GM18519 (cell line): ENCODE measurements at regions not wholly inside any gene's neighbourhood (a gene's known extent, or its start where the extent isn't known, plus 50 kb on each side); places are given as distances from the start of the nearest gene placed in this dataset.
"Not testable (repeated sequence)": the region's sequence is repeated elsewhere in the genome, so short reads cannot be mapped to it uniquely, and the experiment has no call there.

Experiments used
- ATAC-seq: cut with Tn5 transposase; IDR thresholded peaks from one replicate; pipeline ENCODE4 v1.9.1; 2021; ENCODE audit warnings: mild to moderate bottlenecking, moderate library complexity; ENCODE audit not compliant: unreplicated experiment, low FRiP score

DNA sequence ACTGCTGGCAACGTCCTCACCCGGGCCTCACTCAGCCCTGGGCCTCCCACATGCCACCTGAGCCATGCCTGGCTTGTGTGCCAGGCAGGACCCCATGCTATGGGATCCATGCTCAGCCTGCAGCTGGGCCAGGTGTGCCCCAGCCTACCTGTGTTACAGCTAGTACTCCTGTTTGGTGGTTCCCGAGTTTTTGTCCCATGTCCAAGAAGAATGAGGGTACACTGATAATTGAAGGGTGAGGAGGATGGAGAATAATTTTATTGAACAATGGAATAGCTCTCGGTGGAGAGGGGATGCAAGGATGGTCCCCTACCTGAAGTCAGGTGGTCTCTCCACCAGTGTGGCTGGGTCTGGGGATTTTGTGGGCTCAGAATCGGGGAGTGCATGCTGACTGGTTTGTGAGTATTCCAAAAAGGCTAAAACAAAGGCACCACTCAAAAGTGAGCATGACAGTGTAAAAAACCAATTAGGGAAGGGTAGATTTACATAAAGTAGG, 137.9 kb downstream of the TNFSF18 start:
- ATAC-seq, result no peak

- no peak for ATAC-seq
Measured at GRCh38 chr1:172914501-172915144, 136.1 kb downstream of the TNFSF18 start.

- no peak for ATAC-seq
Measured at GRCh38 chr1:172915271-172915670, 135.5 kb downstream of the TNFSF18 start.

DNA sequence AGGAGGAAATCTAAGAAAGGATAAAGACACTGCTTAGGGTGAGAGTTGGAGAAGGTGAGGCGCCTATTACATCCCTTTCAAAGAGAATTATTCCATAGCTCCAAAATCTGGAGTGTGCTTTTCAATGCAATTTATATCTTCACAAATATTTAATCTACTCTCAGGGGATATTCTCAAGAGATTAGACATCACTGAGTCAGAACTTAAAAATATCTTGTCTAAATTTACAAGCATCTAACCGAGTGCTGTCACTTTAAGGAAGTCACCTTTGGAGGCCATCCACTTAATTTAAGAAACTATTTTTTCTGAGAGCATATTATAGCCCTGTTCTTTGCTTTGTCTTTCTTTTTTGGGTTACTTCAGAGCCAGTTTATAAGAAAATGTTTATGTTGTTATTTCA, 134.6 kb downstream of the TNFSF18 start:
- no peak for ATAC-seq

- ATAC-seq, result no peak
Measured at GRCh38 chr1:172917972-172918371, 132.8 kb downstream of the TNFSF18 start.

DNA sequence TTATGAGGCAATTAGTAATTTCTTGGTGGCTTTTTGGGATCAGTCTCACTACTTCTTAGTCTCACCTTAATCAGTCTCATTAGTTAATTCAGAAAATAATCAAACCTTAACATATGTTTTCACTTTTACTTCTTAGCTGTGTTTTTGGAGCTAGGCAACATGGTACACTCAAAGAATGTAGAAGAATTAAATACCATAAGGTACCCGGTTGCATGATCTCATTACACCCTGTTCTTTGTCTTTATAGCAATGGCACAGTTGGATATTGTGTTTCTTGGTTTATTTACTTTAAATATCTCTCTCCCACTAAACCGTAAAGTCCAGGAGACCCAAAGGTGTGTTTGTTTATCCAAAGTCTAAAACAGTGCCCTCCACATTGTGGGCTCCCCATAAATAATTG, 132.3 kb downstream of the TNFSF18 start:
- no peak for ATAC-seq

DNA sequence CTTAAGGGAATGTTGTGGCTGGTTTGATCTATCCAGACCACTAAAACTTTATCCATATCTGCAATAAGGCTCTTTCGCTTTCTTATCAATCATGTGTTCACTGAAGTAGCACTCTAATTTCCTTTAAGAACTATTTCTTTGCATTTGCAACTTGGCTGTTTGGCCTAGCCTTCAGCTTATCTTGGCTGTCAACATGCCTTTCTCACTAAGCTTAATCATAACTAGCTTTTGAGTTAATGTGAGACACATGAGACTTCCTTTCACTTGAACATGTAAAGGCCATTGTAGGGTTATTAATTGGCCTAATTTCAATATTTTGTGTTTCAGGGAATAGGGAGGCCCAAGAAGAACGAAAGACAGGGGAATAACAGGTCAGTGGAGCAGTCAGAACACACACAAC, 124.7 kb downstream of the TNFSF18 start:
- ATAC-seq, result no peak

GRCh38 chr1:172928412-172928811, 122.3 kb downstream of the TNFSF18 start:
- ATAC-seq, result no peak

GRCh38 chr1:172929006-172929405, 121.7 kb downstream of the TNFSF18 start:
- ATAC-seq, result no peak

DNA sequence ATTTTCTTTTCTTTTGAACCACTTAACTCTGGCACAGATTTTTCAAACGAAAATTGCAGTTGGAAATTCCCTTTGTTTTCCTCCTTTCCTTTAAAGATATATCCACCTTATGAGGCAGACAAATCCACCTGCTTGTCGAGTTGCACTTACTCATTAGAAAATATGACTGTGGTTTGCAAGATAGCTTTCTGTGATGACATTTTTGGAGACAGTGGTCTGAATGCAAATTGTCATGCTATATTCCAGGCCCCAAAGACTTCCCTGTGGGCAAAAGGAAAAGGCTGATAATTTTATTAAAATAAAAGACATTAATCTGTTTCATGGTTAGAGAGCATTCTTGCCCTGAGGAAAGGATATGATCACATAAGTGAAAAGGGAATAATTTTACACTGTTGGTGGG, 120.6 kb downstream of the TNFSF18 start:
- no peak for ATAC-seq

- ATAC-seq, result no peak
Measured at GRCh38 chr1:172931340-172931739, 119.4 kb downstream of the TNFSF18 start.

GRCh38 chr1:172931761-172932160, 119.0 kb downstream of the TNFSF18 start:
- no peak for ATAC-seq

GRCh38 chr1:172932981-172933380, 117.8 kb downstream of the TNFSF18 start:
- no peak for ATAC-seq

- ATAC-seq, result no peak
Measured at GRCh38 chr1:172934417-172934762, 116.4 kb downstream of the TNFSF18 start.

GRCh38 chr1:172935062-172935592, 115.6 kb downstream of the TNFSF18 start:
- ATAC-seq, result no peak

DNA sequence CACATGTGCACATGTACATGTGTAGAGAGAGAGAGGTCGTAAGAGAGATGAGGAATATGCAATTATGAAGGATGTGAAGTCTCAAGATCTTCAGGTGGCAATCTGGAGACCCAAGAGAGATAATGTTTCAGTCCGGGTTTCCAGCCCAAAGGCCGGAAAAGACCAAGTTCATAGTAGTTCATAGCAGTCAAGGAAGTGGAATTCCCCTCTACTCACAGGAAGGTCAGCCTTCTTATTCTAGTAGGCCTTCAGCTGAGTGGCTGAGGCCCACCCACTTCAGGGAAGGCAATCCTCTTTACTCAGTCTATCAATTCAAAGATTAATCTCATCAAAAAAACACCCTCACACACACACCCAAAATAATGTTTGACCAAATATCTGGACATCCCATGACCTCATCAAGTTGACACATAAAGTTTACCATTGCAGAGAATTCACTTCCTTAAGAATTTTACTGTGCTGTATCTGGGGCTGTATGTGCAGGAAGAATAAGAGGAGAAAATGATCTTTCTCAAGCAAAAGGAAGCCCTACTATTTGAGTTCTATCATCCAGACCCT, 114.6 kb downstream of the TNFSF18 start:
- ATAC-seq, result no peak

DNA sequence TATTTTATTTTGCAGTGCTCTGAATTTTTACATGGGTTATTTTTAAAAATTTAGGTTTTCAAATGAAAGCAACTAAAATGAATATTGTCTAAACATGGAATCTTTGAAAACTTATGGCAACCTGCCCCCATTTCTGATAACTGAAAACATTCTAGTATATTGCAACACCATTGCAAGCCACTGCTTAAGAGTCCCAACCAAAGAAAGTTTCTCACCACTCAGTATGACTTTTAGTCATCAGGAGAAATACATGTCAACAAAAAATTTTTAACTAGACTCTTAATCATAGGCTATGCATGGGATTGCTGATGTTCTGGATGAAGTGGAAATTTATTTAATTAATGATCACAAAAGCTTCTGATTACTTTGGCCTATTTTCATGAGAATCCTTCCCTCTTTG, 112.1 kb downstream of the TNFSF18 start:
- ATAC-seq, result no peak

GRCh38 chr1:172939475-172939874, 111.3 kb downstream of the TNFSF18 start:
- ATAC-seq, result no peak

GRCh38 chr1:172940174-172940855, 110.4 kb downstream of the TNFSF18 start:
- no peak for ATAC-seq

GRCh38 chr1:172941471-172941870, 109.3 kb downstream of the TNFSF18 start:
- no peak for ATAC-seq

DNA sequence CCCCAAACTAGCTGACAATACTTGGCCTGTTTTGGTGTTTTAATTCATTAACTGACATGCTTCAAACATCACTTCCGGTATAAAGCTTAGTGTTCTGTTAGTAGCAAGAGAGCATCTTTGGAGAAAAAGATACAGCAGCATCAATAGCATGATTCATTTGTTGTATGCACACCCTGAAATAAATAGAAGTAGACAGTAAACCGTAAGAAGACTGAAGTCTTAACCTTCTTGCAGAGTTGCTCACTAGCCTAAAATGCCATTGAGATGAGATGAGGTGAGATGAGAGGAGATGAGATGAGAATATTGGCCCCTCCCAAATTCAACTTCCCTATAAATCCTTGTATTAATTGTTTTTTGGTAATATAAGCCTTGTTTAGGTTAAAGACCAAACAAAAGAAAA, 108.8 kb downstream of the TNFSF18 start:
- ATAC-seq, result no peak

GRCh38 chr1:172943138-172943537, 107.6 kb downstream of the TNFSF18 start:
- ATAC-seq, result not testable (repeated sequence)
